Heart right ventricle (tissue), 16 donors: ENCODE measurements at regions not wholly inside any gene's neighbourhood (a gene's known extent, or its start where the extent isn't known, plus 50 kb on each side); places are given as distances from the start of the nearest gene placed in this dataset.

Source experiments
- ATAC-seq, 8 donors: fragments of 200-7000 bp; cut with Tn5 transposase; one replicate each; pipeline ENCODE4 v1.9.1; 2020; ENCODE audit warnings: mild to moderate bottlenecking in 8 of 8, moderate library complexity in 8 of 8, moderate number of reproducible peaks in 1 of 8
- DNase-seq, 2 donors: peaks; one replicate each; pipeline ENCODE4 v3.0.0-alpha.2; 2020
- H3K27ac ChIP-seq, 10 donors: fragments of 200-600 bp; sonication (generic) in 2 of 10; one replicate each; pipeline versions ENCODE4 v1.5.0 to v1.8.0; 2020 to 2022; ENCODE audit warnings: mild to moderate bottlenecking in 3 of 10
- H3K27me3 ChIP-seq, 7 donors: fragments of 200-600 bp; one replicate each; pipeline ENCODE4 v1.8.0; 2021 to 2022; ENCODE audit warnings: mild to moderate bottlenecking in 2 of 7
- H3K36me3 ChIP-seq, 9 donors: fragments of 200-600 bp; sonication (generic) in 1 of 9; one replicate each; pipeline versions ENCODE4 v1.5.0 to v1.8.0; 2020 to 2022; ENCODE audit warnings: mild to moderate bottlenecking in 2 of 9
- H3K4me1 ChIP-seq, 9 donors: fragments of 200-600 bp; sonication (generic) in 1 of 9; one replicate each; pipeline versions ENCODE4 v1.5.0 to v1.8.0; 2020 to 2022; ENCODE audit warnings: mild to moderate bottlenecking in 4 of 9
- H3K4me3 ChIP-seq, 10 donors: fragments of 200-600 bp; sonication (generic) in 2 of 10; one replicate each; pipeline versions ENCODE4 v1.5.0 to v1.8.0; 2020 to 2022; ENCODE audit warnings: mild to moderate bottlenecking in 7 of 10, moderate library complexity in 2 of 10
- H3K9me3 ChIP-seq, 11 donors: fragments of 200-600 bp in 10 of 11; sonication (generic) in 2 of 11; one replicate each; pipeline versions ENCODE4 v1.5.0 to v1.8.0; 2013 to 2022; ENCODE audit warnings: mild to moderate bottlenecking in 2 of 11, control low read depth in 1 of 11, moderate library complexity in 1 of 11
- WGBS, 2 donors: extraction: QIAGEN DNeasy Blood & Tissue Kit; methylation state at CpG; one replicate each; pipeline ENCODE4 v1.1.7; 2013; ENCODE audit warnings: inconsistent platforms in 1 of 2; 5-methylcytosine and 5-hydroxymethylcytosine counted together
- intact Hi-C, 10 donors: fragments of 100-400 bp; cut with DNase I; formaldehyde crosslinking; loops; one replicate each; pipeline versions ENCODE4 v1.11.1 to v1.14.2; 2022
- TF ChIP-seq, protein P1 (sequence below), 9 donors: fragments of 200-600 bp; sonication (generic) in 2 of 9; IDR thresholded peaks; one replicate each; pipeline versions ENCODE4 v1.5.0 to v1.8.0; 2021 to 2022; ENCODE audit warnings: antibody characterized with exemption in 9 of 9, mild to moderate bottlenecking in 5 of 9, moderate library complexity in 1 of 9
- donor health status: Arrhythmogenic right ventricular cardiomyopathy.
- donor health status: ischemic (EF 13 %, LVEDD 7.1; RV severe dilation, severe dysfunction).
- donor health status: healthy with polysubstance abuse.
- donor health status: DM: no; HTN: yes; CAD: no.
- donor health status: DM: no; HTN: no; CAD: no.
- donor health status: ischemic (EF 25% LVEDD 6.9; RV normal size, moderate dysfunction).
- donor health status: ischemic (EF 25% LVEDD 5.7; RV mildly dilated, moderate dysfunction).
- donor health status: healthy.
- donor health status: DM: yes; HTN: yes; CAD: no.
- donor health status: Ischemic cardiomyopathy.
- donor health status: ischemic (EF 35%, LVEDD 5.7; RV mildly dilated, moderate dysfunction).
- donor health status: nonischemic (EF 11% LVEDD 7.7; RV severe dilation, severe dysfunction).
- donor health status: DM: yes; HTN: yes; CAD: no.
- donor health status: PGD.
- donor health status: ischemic (EF 29% LVEDD 5.4; RV normal size, mild dysfunction).
- donor health status: nonischemic (EF 23%, LVEDD 6.1; RV moderate dilation, normal function).

DNA sequence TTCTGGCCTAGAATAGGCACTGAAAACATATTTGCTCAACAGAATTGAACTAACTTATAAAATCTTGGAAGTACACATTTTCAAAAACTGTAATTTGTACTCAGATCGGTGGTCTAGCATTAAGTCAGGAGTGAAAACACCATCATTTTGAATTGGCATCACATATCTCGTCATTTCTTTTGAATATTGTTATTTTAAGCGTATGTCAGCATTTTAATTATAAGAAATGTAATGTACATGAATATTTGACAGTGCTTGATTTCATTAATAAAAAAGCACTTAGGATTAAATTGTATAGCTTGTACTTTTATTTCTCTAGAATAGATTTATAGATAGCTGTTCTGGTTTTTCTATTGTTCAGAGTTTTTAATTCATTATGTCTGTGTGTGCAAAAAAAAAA lies 892.2 kb downstream of the BCL11B start:
- no peaks in the 10 kb centered on the region for H3K36me3 ChIP-seq
- H3K4me1 ChIP-seq, result no peaks in the 10 kb centered on the region
- H3K9me3 ChIP-seq, result no peaks in the 10 kb centered on the region
- DNase-seq (no peak), ATAC-seq (no peak)
- H3K4me3 ChIP-seq, result no peak overlapping the region
- TF ChIP-seq, protein P1, sequence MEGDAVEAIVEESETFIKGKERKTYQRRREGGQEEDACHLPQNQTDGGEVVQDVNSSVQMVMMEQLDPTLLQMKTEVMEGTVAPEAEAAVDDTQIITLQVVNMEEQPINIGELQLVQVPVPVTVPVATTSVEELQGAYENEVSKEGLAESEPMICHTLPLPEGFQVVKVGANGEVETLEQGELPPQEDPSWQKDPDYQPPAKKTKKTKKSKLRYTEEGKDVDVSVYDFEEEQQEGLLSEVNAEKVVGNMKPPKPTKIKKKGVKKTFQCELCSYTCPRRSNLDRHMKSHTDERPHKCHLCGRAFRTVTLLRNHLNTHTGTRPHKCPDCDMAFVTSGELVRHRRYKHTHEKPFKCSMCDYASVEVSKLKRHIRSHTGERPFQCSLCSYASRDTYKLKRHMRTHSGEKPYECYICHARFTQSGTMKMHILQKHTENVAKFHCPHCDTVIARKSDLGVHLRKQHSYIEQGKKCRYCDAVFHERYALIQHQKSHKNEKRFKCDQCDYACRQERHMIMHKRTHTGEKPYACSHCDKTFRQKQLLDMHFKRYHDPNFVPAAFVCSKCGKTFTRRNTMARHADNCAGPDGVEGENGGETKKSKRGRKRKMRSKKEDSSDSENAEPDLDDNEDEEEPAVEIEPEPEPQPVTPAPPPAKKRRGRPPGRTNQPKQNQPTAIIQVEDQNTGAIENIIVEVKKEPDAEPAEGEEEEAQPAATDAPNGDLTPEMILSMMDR (IDR thresholded peaks at IDR 0.05), result no peak
- intact Hi-C loops, result no loop called here
- no peaks in the 10 kb centered on the region for H3K27me3 ChIP-seq
- no peak overlapping the region for H3K27ac ChIP-seq
- WGBS, 2 donors, result 60 to 74% methylated on average over 3 of the region's 3 CpGs

DNA sequence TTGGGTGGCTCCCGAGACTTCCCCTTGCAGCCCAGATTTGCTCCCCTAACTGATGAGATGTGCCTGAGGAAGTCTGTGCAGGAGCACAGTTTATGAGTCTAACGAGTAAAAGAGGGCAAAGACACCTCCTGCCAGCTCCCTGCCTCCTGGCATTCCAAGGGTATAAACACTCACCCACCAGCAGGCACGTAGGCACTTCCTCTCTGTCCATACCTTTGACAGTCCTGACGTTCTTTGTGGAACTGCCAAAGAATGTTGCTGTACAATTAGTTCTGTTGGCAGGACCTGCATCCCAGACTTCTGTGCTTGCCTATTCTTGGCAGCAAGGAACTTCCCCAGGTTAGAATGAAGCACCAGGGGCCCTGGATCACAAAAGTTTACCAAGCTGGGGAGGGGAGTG lies 889.3 kb downstream of the BCL11B start:
- no peaks in the 10 kb centered on the region for H3K36me3 ChIP-seq
- intact Hi-C loops, result no loop called here
- no peaks in the 10 kb centered on the region for H3K9me3 ChIP-seq
- ATAC-seq, result no peak
- no peak overlapping the region for H3K4me3 ChIP-seq
- no peaks in the 10 kb centered on the region for H3K4me1 ChIP-seq
- TF ChIP-seq, protein P1 (IDR thresholded peaks at IDR 0.05), result no peak
- no peaks in the 10 kb centered on the region for H3K27me3 ChIP-seq
- H3K27ac ChIP-seq, result no peak overlapping the region
- DNase-seq, result no peak
- 62 to 68% methylated on average over 4 of the region's 4 CpGs for WGBS, 2 donors

DNA sequence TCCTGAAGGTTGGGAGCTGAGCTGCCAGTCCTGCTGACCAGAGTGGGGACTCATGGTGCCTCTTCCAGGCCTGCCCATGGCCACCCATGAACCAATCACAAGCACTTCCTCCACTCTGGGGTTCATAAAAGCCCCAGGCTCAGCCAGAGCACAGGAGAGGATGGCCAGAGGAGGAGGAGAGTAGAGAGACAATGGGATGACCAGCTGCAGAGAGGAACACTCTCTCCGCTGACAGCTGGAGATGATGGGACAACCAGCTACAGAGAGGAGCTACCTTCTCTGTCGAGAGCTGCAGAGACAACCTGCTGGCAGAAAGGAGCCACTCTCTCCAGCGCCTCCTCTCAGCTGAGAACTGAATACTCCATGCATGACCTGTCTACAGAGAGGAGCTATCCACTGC lies 886.1 kb downstream of the BCL11B start:
- TF ChIP-seq, protein P1 (IDR thresholded peaks at IDR 0.05), result no peak
- WGBS, 2 donors, result 76 to 78% methylated on average over 3 of the region's 3 CpGs
- intact Hi-C loops, result no loop called here

DNA sequence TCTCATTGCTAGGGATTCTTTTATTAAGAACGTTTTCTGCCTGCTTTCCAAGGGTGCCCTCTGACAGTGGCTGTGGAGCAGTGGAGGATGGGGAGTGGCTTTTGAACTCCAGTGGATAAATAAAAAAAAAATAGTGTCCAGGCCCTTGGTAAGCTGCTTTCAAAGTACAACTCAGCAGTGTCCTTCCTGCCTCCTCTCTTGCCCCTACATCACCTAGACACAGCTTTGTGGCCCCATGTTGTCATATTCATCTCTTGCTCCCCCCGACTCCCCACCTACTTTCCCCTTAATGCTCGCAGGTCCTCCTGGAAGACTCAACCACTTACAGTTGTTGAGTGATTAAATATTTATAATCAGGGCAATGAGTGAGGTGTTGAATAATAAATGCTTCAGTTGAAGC lies 880.9 kb downstream of the BCL11B start:
- WGBS, 2 donors, result 61 to 62% methylated on average over 3 of the region's 3 CpGs
- no peak for ATAC-seq

More for the DNA sequence above, 886.1 kb downstream of the BCL11B start:
- no peaks in the 10 kb centered on the region for H3K9me3 ChIP-seq
- H3K36me3 ChIP-seq, result no peaks in the 10 kb centered on the region
- no peak overlapping the region for H3K27ac ChIP-seq
- no peak overlapping the region for H3K4me3 ChIP-seq
- H3K4me1 ChIP-seq, result no peaks in the 10 kb centered on the region
- DNase-seq (no peak), ATAC-seq (no peak)
- no peaks in the 10 kb centered on the region for H3K27me3 ChIP-seq

More for the DNA sequence above, 880.9 kb downstream of the BCL11B start:
- intact Hi-C loops, result no loop called here
- Histone ChIP-seq H3K27me3 (peaks cover 0 to 5% (median 0%) of the 10 kb centered on the region in 7 donors), H3K4me1 (no peaks in the 10 kb centered on the region), H3K36me3 (no peaks in the 10 kb centered on the region), H3K9me3 (no peaks in the 10 kb centered on the region), H3K4me3 (no peak overlapping the region), H3K27ac (no peak overlapping the region)
- TF ChIP-seq, protein P1 (IDR thresholded peaks at IDR 0.05), result no peak
- no peak for DNase-seq
